A204.1 (cell line): ENCODE measurements at regions not wholly inside any gene's neighbourhood (a gene's known extent, or its start where the extent isn't known, plus 50 kb on each side); places are given as distances from the start of the nearest gene placed in this dataset.
"Not testable (repeated sequence)": the region's sequence is repeated elsewhere in the genome, so short reads cannot be mapped to it uniquely, and the experiment has no call there.

ENCODE experiments used
- FAIRE-seq: peaks from 2 replicates; lab custom pipeline; 2012; peaks lifted over from hg19 to GRCh38; lab: Jason Lieb, UNC

- not testable (repeated sequence) for FAIRE-seq
These were observed 353.9 kb downstream of the GOLGA6L6 start for GRCh38 chr15:20187370-20188355.

- FAIRE-seq, result not testable (repeated sequence)
These were observed 356.7 kb downstream of the GOLGA6L6 start for GRCh38 chr15:20184879-20185278.

GRCh38 chr15:20168221-20168620 lies 373.4 kb downstream of the GOLGA6L6 start:
- FAIRE-seq, result not testable (repeated sequence)

- FAIRE-seq, result not testable (repeated sequence)
These were observed 388.1 kb downstream of the GOLGA6L6 start for GRCh38 chr15:20153528-20153927.

GRCh38 chr15:20148679-20149078 lies 392.9 kb downstream of the GOLGA6L6 start:
- FAIRE-seq, result not testable (repeated sequence)

- not testable (repeated sequence) for FAIRE-seq
These were observed 393.6 kb downstream of the GOLGA6L6 start for GRCh38 chr15:20148008-20148407.

- FAIRE-seq, result not testable (repeated sequence)
These were observed 397.1 kb downstream of the GOLGA6L6 start for GRCh38 chr15:20144333-20145036.

- not testable (repeated sequence) for FAIRE-seq
These were observed 398.7 kb downstream of the GOLGA6L6 start for GRCh38 chr15:20142906-20143305.

GRCh38 chr15:20142410-20142809 lies 399.2 kb downstream of the GOLGA6L6 start:
- FAIRE-seq, result not testable (repeated sequence)

GRCh38 chr15:20124668-20125067 lies 416.9 kb downstream of the GOLGA6L6 start:
- FAIRE-seq, result not testable (repeated sequence)

- no peak for FAIRE-seq
These were observed 435.6 kb downstream of the GOLGA6L6 start for GRCh38 chr15:20106026-20106425.

GRCh38 chr15:20105011-20105990 lies 436.3 kb downstream of the GOLGA6L6 start:
- not testable (repeated sequence) for FAIRE-seq

GRCh38 chr15:20104551-20104950 lies 437.0 kb downstream of the GOLGA6L6 start:
- not testable (repeated sequence) for FAIRE-seq

GRCh38 chr15:20102862-20103261 lies 438.7 kb downstream of the GOLGA6L6 start:
- not testable (repeated sequence) for FAIRE-seq

GRCh38 chr15:20102209-20102608 lies 439.4 kb downstream of the GOLGA6L6 start:
- FAIRE-seq, result not testable (repeated sequence)

GRCh38 chr15:20101281-20101680 lies 440.3 kb downstream of the GOLGA6L6 start:
- FAIRE-seq, result not testable (repeated sequence)

- FAIRE-seq, result not testable (repeated sequence)
These were observed 440.9 kb downstream of the GOLGA6L6 start for GRCh38 chr15:20100604-20101270.

- FAIRE-seq, result not testable (repeated sequence)
These were observed 445.8 kb downstream of the GOLGA6L6 start for GRCh38 chr15:20095699-20096303.

GRCh38 chr15:20089541-20089940 lies 452.1 kb downstream of the GOLGA6L6 start:
- not testable (repeated sequence) for FAIRE-seq

- FAIRE-seq, result not testable (repeated sequence)
These were observed 457.6 kb downstream of the GOLGA6L6 start for GRCh38 chr15:20084026-20084425.

GRCh38 chr15:20074082-20074481 lies 467.5 kb downstream of the GOLGA6L6 start:
- not testable (repeated sequence) for FAIRE-seq
